Hematopoietic multipotent progenitor cell treated with erythropoietin and hydrocortisone succinate and interleukin-3 and kit ligand, for 15 days (in vitro differentiated cells): ENCODE measurements at regions not wholly inside any gene's neighbourhood (a gene's known extent, or its start where the extent isn't known, plus 50 kb on each side); places are given as distances from the start of the nearest gene placed in this dataset.

ENCODE experiments used
- DNase-seq: peaks from one replicate; pipeline ENCODE4 v3.0.0-alpha.2; 2015; ENCODE audit warnings: low spot score

GRCh38 chr12:125434131-125434530 is 368.9 kb downstream of the AACS start:
- no peak for DNase-seq

- DNase-seq, result no peak
Observed at GRCh38 chr12:125434936-125435443, 369.8 kb downstream of the AACS start.

GRCh38 chr12:125435871-125436270 is 370.6 kb downstream of the AACS start:
- DNase-seq, result no peak

GRCh38 chr12:125436686-125437085 is 371.5 kb downstream of the AACS start:
- DNase-seq, result no peak

- no peak for DNase-seq
Observed at GRCh38 chr12:125440399-125440798, 375.2 kb downstream of the AACS start.

GRCh38 chr12:125443341-125443740 is 378.1 kb downstream of the AACS start:
- DNase-seq, result no peak

GRCh38 chr12:125451408-125451807 is 386.2 kb downstream of the AACS start:
- no peak for DNase-seq

- no peak for DNase-seq
Observed at GRCh38 chr12:125453751-125454150, 388.5 kb downstream of the AACS start.

- no peak for DNase-seq
Observed at GRCh38 chr12:125454291-125454690, 389.1 kb downstream of the AACS start.

- DNase-seq, result no peak
Observed at GRCh38 chr12:125454786-125455480, 389.7 kb downstream of the AACS start.

GRCh38 chr12:125455556-125455955 is 390.3 kb downstream of the AACS start:
- no peak for DNase-seq

- no peak for DNase-seq
Observed at GRCh38 chr12:125458552-125459268, 393.5 kb downstream of the AACS start.

GRCh38 chr12:125461831-125462230 is 396.6 kb downstream of the AACS start:
- no peak for DNase-seq

- DNase-seq, result no peak
Observed at GRCh38 chr12:125463386-125463785, 398.2 kb downstream of the AACS start.

- DNase-seq, result no peak
Observed at GRCh38 chr12:125467363-125467762, 402.1 kb downstream of the AACS start.

- no peak for DNase-seq
Observed at GRCh38 chr12:125469683-125470082, 404.4 kb downstream of the AACS start.

- no peak for DNase-seq
Observed at GRCh38 chr12:125470838-125471783, 405.9 kb downstream of the AACS start.

- DNase-seq, result no peak
Observed at GRCh38 chr12:125473501-125473900, 408.3 kb downstream of the AACS start.

GRCh38 chr12:125487336-125487735 is 422.1 kb downstream of the AACS start:
- DNase-seq, result no peak

GRCh38 chr12:125491553-125491952 is 426.3 kb downstream of the AACS start:
- DNase-seq, result no peak

- no peak for DNase-seq
Observed at GRCh38 chr12:125492354-125493270, 427.4 kb downstream of the AACS start.
